ENCODE measurements at regions not wholly inside any gene's neighbourhood (a gene's known extent, or its start where the extent isn't known, plus 50 kb on each side); places are given as distances from the start of the nearest gene placed in this dataset.
"Not testable (repeated sequence)": the region's sequence is repeated elsewhere in the genome, so short reads cannot be mapped to it uniquely, and the experiment has no call there.

- no peak for DNase-seq (ENCODE audit: low read depth)
Observed at GRCh38 chr5:42989190-42989589, 50.9 kb downstream of the ANXA2R start.

DNA sequence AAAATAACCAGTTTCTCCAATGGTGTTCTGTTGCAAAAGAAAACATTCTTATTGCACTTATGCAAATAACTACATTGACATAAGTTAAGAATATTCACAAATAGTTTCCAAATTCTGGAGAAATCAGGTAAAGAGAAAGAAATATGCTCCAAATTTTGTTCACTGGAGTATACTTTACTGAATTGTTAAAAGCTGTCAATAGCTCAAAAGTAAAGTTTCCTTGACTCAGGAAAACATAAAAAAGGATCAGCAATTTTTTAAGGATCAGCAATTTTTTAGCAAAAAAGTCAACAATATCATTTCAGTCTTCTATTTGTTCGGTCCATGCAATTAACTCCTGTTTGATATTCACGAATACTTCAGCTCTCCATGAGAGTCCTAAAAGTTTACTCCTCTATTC lies 51.6 kb downstream of the ANXA2R start:
- peak; percentile 32 for DNase-seq (ENCODE audit: low read depth)

GRCh38 chr5:42985129-42986037 lies 54.7 kb downstream of the ANXA2R start:
- DNase-seq (ENCODE audit: low read depth): peak; percentile 78

DNA sequence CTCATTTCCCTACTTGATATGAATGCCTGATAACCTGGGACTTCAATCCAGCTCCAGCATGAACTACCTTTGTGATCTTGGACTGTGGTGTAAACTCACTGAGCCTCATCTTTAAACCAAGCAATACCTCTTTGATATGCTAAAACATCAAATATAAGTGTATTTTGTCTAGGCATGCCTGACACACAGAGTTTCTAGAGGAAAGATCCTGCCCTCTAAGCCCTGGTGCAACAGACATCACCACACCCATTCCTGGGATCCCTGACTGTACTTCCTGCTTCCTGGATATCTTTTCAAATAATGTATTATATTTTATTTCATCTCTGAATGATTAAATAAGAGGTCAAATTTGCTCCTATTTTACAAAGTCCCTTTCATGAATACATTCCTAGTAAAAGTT lies 55.8 kb downstream of the ANXA2R start:
- DNase-seq (ENCODE audit: low read depth): no peak

GRCh38 chr5:42982107-42982622 lies 58.0 kb downstream of the ANXA2R start:
- DNase-seq (ENCODE audit: low read depth): no peak

GRCh38 chr5:42981417-42982106 lies 58.6 kb downstream of the ANXA2R start:
- not testable (repeated sequence) for DNase-seq (ENCODE audit: low read depth)

DNA sequence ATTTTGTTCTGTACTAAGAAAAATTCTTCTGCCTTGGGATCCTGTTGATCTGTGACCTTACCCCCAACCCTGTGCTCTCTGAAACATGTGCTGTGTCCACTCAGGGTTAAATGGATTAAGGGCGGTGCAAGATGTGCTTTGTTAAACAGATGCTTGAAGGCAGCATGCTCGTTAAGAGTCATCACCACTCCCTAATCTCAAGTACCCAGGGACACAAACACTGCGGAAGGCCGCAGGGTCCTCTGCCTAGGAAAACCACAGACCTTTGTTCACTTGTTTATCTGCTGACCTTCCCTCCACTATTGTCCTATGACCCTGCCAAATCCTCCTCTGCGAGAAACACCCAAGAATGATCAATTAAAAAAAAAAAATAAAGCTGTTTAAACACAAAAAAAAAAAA lies 59.1 kb downstream of the ANXA2R start:
- DNase-seq (ENCODE audit: low read depth): not testable (repeated sequence)

GRCh38 chr5:42980391-42980790 lies 59.7 kb downstream of the ANXA2R start:
- DNase-seq (ENCODE audit: low read depth): not testable (repeated sequence)

DNA sequence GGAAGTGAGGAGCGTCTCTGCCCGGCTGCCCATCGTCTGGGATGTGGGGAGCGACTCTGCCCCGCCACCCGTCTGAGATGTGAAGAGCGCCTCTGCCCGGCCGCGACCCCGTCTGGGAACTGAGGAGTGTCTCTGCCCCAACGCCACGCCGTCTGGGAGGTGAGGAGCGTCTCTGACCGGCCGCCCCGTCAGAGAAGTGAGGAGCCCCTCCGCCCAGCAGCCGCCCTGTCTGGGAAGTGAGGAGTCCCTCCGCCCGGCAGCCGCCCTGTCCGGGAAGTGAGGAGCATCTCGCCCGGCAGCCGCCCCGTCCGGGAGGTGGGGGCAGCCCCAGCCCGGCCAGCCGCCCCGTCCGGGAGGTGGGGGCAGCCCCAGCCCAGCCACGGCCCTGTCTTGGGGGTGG lies 60.9 kb downstream of the ANXA2R start:
- DNase-seq (ENCODE audit: low read depth): not testable (repeated sequence)

DNA sequence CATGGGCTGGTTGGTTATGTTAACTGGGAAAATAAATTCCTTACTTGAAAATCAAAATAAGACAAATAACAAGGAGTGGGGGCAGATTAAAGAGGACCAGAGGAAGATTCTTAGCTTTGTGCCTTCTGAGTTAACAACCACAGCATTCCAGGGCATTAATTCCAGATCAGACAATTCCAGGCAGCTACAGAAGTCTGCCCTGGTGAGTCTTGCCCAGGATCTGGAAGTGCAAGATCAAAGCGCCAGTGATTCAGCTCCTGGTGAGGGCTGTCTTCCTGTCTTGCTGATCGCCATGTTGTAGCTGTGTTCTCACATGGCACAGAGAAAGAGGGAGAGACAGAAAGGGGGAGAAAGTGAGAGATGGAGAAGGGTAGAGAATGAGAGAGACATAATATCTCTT lies 65.6 kb downstream of the ANXA2R start:
- peak; percentile 75 for DNase-seq (ENCODE audit: low read depth)

- peak; percentile 20 for DNase-seq (ENCODE audit: low read depth)
Observed at GRCh38 chr5:42970636-42971559, 69.2 kb downstream of the ANXA2R start.

DNA sequence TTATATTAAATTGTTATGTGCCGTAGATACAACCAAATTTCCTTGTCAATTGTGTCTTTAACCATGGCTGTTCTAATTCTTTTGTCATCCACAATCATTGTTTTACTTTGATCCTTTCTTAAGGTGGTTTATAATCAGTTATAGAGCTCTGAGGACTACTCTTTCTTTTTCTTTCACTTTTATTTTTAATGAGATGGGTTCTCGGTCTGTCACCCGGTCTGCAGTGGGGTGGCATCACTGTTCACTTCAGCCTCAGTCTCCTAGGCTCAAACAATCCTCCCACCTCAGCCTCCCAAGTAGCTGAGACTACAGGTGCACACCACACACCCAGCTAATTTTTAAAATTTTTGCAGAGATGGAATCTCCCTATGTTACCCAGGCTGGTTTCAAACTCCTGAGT lies 74.2 kb downstream of the ANXA2R start:
- no peak for DNase-seq (ENCODE audit: low read depth)

DNA sequence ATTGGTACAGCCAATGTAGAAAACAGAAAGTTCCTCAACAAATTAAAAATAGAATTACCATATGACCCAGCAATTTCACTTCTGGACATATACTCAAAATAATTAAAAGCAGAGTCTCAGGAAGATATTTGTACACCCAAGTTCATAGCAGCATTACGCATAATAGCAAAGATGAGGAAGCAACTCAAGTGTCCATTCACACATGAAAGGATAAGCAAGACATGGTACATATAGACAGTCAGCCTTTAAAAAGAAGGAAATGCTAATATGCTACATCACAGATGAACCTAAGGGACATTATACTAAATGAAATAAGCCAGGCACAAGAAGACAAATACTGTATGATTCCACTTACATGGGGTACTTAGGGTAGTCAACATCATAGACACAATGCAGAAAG lies 76.7 kb downstream of the ANXA2R start:
- DNase-seq (ENCODE audit: low read depth): no peak

GRCh38 chr5:42962124-42962523 lies 78.0 kb downstream of the ANXA2R start:
- DNase-seq (ENCODE audit: low read depth): no peak

- no peak for DNase-seq (ENCODE audit: low read depth)
Observed at GRCh38 chr5:42960506-42960905, 79.6 kb downstream of the ANXA2R start.

- DNase-seq (ENCODE audit: low read depth): no peak
Observed at GRCh38 chr5:42956551-42956950, 83.6 kb downstream of the ANXA2R start.

- no peak for DNase-seq (ENCODE audit: low read depth)
Observed at GRCh38 chr5:42953041-42953440, 87.1 kb downstream of the ANXA2R start.

GRCh38 chr5:42952578-42952974 lies 87.5 kb downstream of the ANXA2R start:
- no peak for DNase-seq (ENCODE audit: low read depth)

DNA sequence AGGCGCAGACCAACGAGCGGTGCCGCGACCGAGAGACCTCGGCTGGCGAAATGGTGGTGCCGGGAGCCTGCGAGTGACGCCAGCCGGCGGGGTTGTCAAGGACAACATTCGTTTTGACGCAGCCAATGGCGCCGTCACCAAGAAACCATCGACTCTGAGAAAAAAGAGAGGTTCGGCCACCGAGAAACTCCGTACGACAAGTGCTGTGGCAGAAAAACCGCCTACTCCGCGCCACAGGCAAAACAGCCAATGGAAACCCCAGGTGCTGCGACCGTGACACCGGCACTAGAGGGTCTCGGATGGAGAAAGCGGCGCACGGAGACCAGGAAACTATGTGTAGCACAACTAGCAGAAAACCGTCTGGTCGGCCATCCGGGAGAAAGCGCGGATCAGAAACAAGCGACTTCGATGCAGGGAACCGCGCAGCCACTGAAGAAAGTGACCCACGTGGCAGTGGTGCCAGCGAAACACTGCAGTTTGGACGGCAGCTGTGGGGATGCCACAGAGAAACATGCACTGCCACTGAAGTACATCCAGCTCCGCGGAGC lies 88.8 kb downstream of the ANXA2R start:
- DNase-seq (ENCODE audit: low read depth): peak; percentile 19

DNA sequence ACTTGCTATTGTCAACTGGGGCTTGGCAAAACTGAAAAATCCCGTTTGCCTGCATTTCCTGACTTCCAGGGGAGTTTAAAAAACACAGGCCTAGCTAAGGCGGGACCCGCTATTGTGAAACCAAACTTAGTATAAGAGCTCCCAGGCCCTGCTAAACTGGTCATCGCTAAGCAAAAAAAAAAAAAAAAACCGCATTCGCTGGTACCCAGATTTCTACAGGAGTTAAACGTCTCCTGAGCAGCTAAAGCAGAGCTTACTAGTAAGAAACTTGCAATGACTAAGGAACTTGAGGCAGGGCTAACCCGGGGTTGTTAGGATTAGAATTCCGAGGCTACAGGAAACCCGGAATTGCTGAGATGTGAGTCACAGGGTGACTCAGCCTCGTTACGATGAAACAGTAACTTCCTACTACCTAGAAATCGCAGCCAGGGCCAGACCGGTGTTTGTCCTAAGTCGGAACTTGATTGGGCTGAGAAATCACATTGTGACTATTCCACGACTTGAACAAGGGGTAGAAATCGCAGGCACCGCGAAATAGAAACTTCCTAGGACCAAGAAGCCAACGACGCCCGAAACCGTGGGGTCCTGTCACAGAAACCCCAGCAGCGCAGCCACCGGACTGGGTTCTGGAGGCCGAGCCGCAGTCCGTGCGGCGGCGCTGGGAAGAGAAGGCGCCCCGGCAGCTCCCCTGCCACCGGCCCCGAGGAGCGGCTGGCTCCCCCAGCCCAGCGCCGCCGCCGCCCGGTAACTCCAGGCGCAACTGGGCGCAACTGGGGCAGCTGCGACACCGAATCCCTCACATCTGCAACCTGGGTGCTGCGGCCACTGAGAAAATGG lies 89.4 kb downstream of the ANXA2R start:
- DNase-seq (ENCODE audit: low read depth): peak; percentile 99

DNA sequence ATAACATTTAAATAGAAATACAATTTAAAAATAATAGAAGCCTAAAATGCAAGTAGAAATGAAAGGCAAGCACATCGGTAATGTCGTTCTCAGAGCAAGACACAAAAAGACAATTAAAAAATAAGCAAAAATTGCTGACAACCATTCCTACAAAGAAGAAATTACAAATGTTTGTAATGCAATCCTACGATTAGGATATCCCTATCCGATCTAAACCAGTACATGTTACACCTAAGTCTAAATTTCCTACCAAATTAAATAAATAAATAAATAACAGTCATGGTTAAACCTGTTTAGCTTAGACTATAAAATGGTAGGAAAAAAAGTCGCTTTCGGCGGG lies 90.0 kb downstream of the ANXA2R start:
- DNase-seq (ENCODE audit: low read depth): no peak
